K562 (cell line): ENCODE measurements at regions not wholly inside any gene's neighbourhood (a gene's known extent, or its start where the extent isn't known, plus 50 kb on each side); places are given as distances from the start of the nearest gene placed in this dataset.
A peak's percentile ranks its signal among the peaks of the same experiment; 100 is the strongest.

Source experiments
- DACH1 ChIP-seq: fragments of 450-650 bp; IDR thresholded peaks from 2 replicates; pipeline ENCODE4 v1.6.1; 2018; ENCODE audit not compliant: partially characterized antibody
- EWSR1 ChIP-seq: fragments of 450-650 bp; IDR thresholded peaks from 2 replicates; pipeline ENCODE4 v1.6.1; 2018; ENCODE audit warnings: borderline replicate concordance, mild to moderate bottlenecking, low read depth, moderate library complexity; ENCODE audit not compliant: partially characterized antibody
- IFI16 ChIP-seq: fragments of 250-450 bp; sonication (Bioruptor Pico); IDR thresholded peaks from 2 replicates; pipeline ENCODE4 v2.1.2; 2022; ENCODE audit warnings: mild to moderate bottlenecking, inconsistent platforms
- MBD2 ChIP-seq: sonication (generic); IDR thresholded peaks from 2 replicates; pipeline ENCODE4 v1.6.1; 2016; ENCODE audit warnings: low read depth, borderline replicate concordance
- MYC ChIP-seq, 2 experiments: fragments of 250-450 bp in 1 of 2; sonication (Bioruptor Pico) in 1 of 2; IDR thresholded peaks; 2 replicates each; pipeline versions ENCODE4 v1.5.1 to v1.6.1; 2012 to 2021; ENCODE audit warnings: low read depth in 2 of 2, borderline replicate concordance in 1 of 2, improper control_type of control experiment in 1 of 2, low read length in 1 of 2, mild to moderate bottlenecking in 1 of 2, moderate library complexity in 1 of 2
- NONO ChIP-seq, 2 experiments: fragments of 200-400 bp in 1 of 2; fragments of 450-650 bp in 1 of 2; formaldehyde crosslinking in 1 of 2; IDR thresholded peaks; 2 replicates each; pipeline ENCODE4 v1.6.1; 2017; ENCODE audit warnings: low read depth in 2 of 2, mild to moderate bottlenecking in 2 of 2, moderate library complexity in 2 of 2, low read length in 1 of 2
- PHF20 ChIP-seq: fragments of 450-650 bp; IDR thresholded peaks from 2 replicates; pipeline ENCODE4 v1.6.1; 2018; ENCODE audit not compliant: partially characterized antibody
- PHF21A ChIP-seq: fragments of 450-650 bp; IDR thresholded peaks from 2 replicates; pipeline ENCODE4 v1.6.1; 2017; ENCODE audit warnings: low read depth, borderline replicate concordance
- PHTF2 ChIP-seq: fragments of 250-450 bp; sonication (Bioruptor Pico); IDR thresholded peaks from 2 replicates; pipeline ENCODE4 v1.5.0; 2021; ENCODE audit warnings: mild to moderate bottlenecking
- SRSF7 ChIP-seq: fragments of 200-400 bp; formaldehyde crosslinking; optimal IDR thresholded peaks from 2 replicates; pipeline ENCODE3; 2017; ENCODE audit warnings: mild to moderate bottlenecking, low read depth, low read length
- STAT5A ChIP-seq: IDR thresholded peaks from 2 replicates; pipeline ENCODE4 v1.6.1; 2012; ENCODE audit warnings: low read length, inconsistent platforms, borderline replicate concordance
- TF ChIP-seq, protein P1 (sequence below): fragments of 450-650 bp; IDR thresholded peaks from 2 replicates; pipeline ENCODE4 v1.6.1; 2016; ENCODE audit warnings: antibody characterized with exemption
- TF ChIP-seq, protein P2 (sequence below): sonication (generic); formaldehyde crosslinking; IDR thresholded peaks from 2 replicates; pipeline ENCODE4 v1.8.0; 2022; ENCODE audit warnings: missing genetic modification reagents, mild to moderate bottlenecking, borderline replicate concordance

DNA sequence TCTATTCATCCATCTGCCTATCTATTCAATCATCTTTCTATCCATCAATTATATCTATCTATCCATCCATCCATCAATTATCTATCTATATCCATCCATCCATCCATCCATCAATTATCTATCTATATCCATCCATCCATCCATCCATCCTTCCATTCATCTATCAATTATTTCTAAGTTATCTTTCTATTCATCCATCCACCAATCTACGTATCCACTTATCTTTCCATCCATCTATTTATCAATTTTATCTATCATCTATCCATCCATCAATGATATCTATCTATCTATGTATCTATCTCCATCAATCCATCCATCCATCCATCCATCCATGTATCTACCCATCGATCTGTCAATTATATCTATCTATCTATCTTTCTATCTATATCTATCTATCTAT, 158.4 kb upstream of the ZKSCAN2 start (continued):
- TF ChIP-seq, protein P1, sequence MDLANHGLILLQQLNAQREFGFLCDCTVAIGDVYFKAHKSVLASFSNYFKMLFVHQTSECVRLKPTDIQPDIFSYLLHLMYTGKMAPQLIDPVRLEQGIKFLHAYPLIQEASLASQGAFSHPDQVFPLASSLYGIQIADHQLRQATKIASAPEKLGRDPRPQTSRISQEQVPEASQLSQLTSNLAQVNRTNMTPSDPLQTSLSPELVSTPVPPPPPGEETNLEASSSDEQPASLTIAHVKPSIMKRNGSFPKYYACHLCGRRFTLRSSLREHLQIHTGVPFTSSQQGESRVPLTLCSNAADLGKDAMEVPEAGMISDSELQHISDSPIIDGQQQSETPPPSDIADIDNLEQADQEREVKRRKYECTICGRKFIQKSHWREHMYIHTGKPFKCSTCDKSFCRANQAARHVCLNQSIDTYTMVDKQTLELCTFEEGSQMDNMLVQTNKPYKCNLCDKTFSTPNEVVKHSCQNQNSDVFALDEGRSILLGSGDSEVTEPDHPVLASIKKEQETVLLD, result peak; percentile 45; the same call in 1 of the 2 replicates
- no peak for TF ChIP-seq IFI16
- no peak for TF ChIP-seq PHF20
- TF ChIP-seq STAT5A, result no peak
- TF ChIP-seq NONO (IDR thresholded peaks at IDR 0.05; ENCODE audit: low read depth in 2 of 2, low read length in 1 of 2), result no peak
- TF ChIP-seq PHTF2 (CRISPR knock-in tag), result no peak
- TF ChIP-seq DACH1, result peak; percentile 75
- no peak for TF ChIP-seq MYC (IDR thresholded peaks at IDR 0.05; ENCODE audit: low read depth, low read length)
- TF ChIP-seq MYC (CRISPR knock-in tag; IDR thresholded peaks at IDR 0.05; ENCODE audit: borderline replicate concordance, low read depth), result no peak
- no peak for TF ChIP-seq MBD2
- no peak for TF ChIP-seq SRSF7
- TF ChIP-seq EWSR1, result no peak
- no peak for TF ChIP-seq PHF21A
- TF ChIP-seq, protein P2, sequence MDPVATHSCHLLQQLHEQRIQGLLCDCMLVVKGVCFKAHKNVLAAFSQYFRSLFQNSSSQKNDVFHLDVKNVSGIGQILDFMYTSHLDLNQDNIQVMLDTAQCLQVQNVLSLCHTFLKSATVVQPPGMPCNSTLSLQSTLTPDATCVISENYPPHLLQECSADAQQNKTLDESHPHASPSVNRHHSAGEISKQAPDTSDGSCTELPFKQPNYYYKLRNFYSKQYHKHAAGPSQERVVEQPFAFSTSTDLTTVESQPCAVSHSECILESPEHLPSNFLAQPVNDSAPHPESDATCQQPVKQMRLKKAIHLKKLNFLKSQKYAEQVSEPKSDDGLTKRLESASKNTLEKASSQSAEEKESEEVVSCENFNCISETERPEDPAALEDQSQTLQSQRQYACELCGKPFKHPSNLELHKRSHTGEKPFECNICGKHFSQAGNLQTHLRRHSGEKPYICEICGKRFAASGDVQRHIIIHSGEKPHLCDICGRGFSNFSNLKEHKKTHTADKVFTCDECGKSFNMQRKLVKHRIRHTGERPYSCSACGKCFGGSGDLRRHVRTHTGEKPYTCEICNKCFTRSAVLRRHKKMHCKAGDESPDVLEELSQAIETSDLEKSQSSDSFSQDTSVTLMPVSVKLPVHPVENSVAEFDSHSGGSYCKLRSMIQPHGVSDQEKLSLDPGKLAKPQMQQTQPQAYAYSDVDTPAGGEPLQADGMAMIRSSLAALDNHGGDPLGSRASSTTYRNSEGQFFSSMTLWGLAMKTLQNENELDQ (CRISPR knock-in tag), result no peak
